OCI-LY3 (cell line): ENCODE measurements at regions not wholly inside any gene's neighbourhood (a gene's known extent, or its start where the extent isn't known, plus 50 kb on each side); places are given as distances from the start of the nearest gene placed in this dataset.

ENCODE experiments used
- H2AFZ ChIP-seq: fragments of 200-600, 300-600 bp; shearing (Covaris generic); 2 replicates; pipeline ENCODE4 v1.6.0; 2014; ENCODE audit warnings: antibody characterized with exemption, low read depth, low read length
- H3K27ac ChIP-seq: fragments of 200-600, 300-600 bp; sonication (generic); 2 replicates; pipeline ENCODE4 v1.5.1; 2014; ENCODE audit warnings: mild to moderate bottlenecking, low read length, moderate library complexity, mixed read lengths
- H3K27me3 ChIP-seq: fragments of 200-600, 300-600 bp; sonication (generic); 2 replicates; pipeline ENCODE4 v1.6.1; 2014; ENCODE audit warnings: low read depth, low read length, mixed read lengths
- H3K36me3 ChIP-seq: fragments of 200-600, 300-600 bp; sonication (generic); replicated peaks from 2 replicates; pipeline ENCODE3; 2014; ENCODE audit warnings: low read depth, low read length, mixed read lengths
- H3K4me1 ChIP-seq: fragments of 300-600, 200-600 bp; sonication (generic); 2 replicates; pipeline ENCODE4 v1.6.1; 2014; ENCODE audit warnings: low read length, mixed read lengths
- H3K4me2 ChIP-seq: fragments of 200-600, 300-600 bp; sonication (generic); 2 replicates; pipeline ENCODE4 v1.6.1; 2014; ENCODE audit warnings: low read length, mixed read lengths
- H3K4me3 ChIP-seq: fragments of 300-600, 200-600 bp; sonication (generic); 2 replicates; pipeline ENCODE4 v1.5.1; 2014; ENCODE audit warnings: antibody characterized with exemption, mild to moderate bottlenecking, low read length, moderate library complexity
- H3K79me2 ChIP-seq: fragments of 300-600, 200-600 bp; shearing (Covaris generic); 2 replicates; pipeline ENCODE4 v1.6.1; 2014; ENCODE audit warnings: mild to moderate bottlenecking, low read length, mixed read lengths
- H3K9ac ChIP-seq: fragments of 300-600, 200-600 bp; shearing (Covaris generic); 2 replicates; pipeline ENCODE4 v1.6.0; 2014; ENCODE audit warnings: mild to moderate bottlenecking, low read length, moderate library complexity
- H3K9me3 ChIP-seq: fragments of 200-600, 300-600 bp; shearing (Covaris generic); 2 replicates; pipeline ENCODE4 v1.6.1; 2014; ENCODE audit warnings: low read length, mixed read lengths; ENCODE audit not compliant: insufficient read depth
- H4K20me1 ChIP-seq: fragments of 200-600, 300-600 bp; sonication (generic); 2 replicates; pipeline ENCODE4 v1.6.1; 2016; ENCODE audit warnings: low read length, mixed read lengths; ENCODE audit not compliant: insufficient read depth
- CTCF ChIP-seq: fragments of 200-600, 300-600 bp; sonication (generic); IDR thresholded peaks from 2 replicates; pipeline ENCODE4 v1.5.1; 2014; ENCODE audit warnings: antibody characterized with exemption, low read length, low read depth
- EZH2phosphoT487 ChIP-seq: fragments of 200-600 bp; shearing (Covaris generic); IDR thresholded peaks from 2 replicates; pipeline ENCODE4 v1.6.1; 2018; ENCODE audit warnings: antibody characterized with exemption, mixed run types, low read depth

- Histone ChIP-seq H4K20me1 (no peaks in the 10 kb centered on the region), H3K27me3 (peaks cover 13% of the 10 kb centered on the region), H3K9ac (no peak overlapping the region), H3K27ac (no peak overlapping the region), H2AFZ (no peak overlapping the region), H3K9me3 (no peaks in the 10 kb centered on the region), H3K36me3 (no peaks in the 10 kb centered on the region), H3K4me3 (no peak overlapping the region), H3K4me2 (no peak overlapping the region), H3K79me2 (no peaks in the 10 kb centered on the region), H3K4me1 (peaks cover 7% of the 10 kb centered on the region)
- TF ChIP-seq CTCF (no peak), EZH2phosphoT487 (no peak)
Observed at GRCh38 chr4:18197467-18197866, 175.9 kb upstream of the LCORL start.

- Histone ChIP-seq H3K27me3 (peaks cover 23% of the 10 kb centered on the region), H3K36me3 (no peaks in the 10 kb centered on the region), H3K79me2 (no peaks in the 10 kb centered on the region), H3K9me3 (no peaks in the 10 kb centered on the region), H3K9ac (no peak overlapping the region), H3K27ac (no peak overlapping the region), H3K4me3 (no peak overlapping the region), H3K4me2 (no peak overlapping the region), H2AFZ (no peak overlapping the region), H3K4me1 (peaks cover 7% of the 10 kb centered on the region), H4K20me1 (no peaks in the 10 kb centered on the region)
- TF ChIP-seq CTCF (no peak), EZH2phosphoT487 (no peak)
Observed at GRCh38 chr4:18194278-18194677, 172.7 kb upstream of the LCORL start.

GRCh38 chr4:18192901-18193300 is 171.3 kb upstream of the LCORL start:
- Histone ChIP-seq H3K9me3 (no peaks in the 10 kb centered on the region), H2AFZ (no peak overlapping the region), H4K20me1 (no peaks in the 10 kb centered on the region), H3K4me1 (peaks cover 7% of the 10 kb centered on the region), H3K4me3 (no peak overlapping the region), H3K36me3 (no peaks in the 10 kb centered on the region), H3K27me3 (peaks cover 23% of the 10 kb centered on the region), H3K9ac (no peak overlapping the region), H3K4me2 (no peak overlapping the region), H3K79me2 (no peaks in the 10 kb centered on the region), H3K27ac (no peak overlapping the region)
- TF ChIP-seq CTCF (no peak), EZH2phosphoT487 (no peak)

- peaks cover 3% of the 10 kb centered on the region; the same call in 1 of the 2 replicates for H3K27me3 ChIP-seq
- no peak overlapping the region for H3K4me2 ChIP-seq
- H3K9me3 ChIP-seq, result no peaks in the 10 kb centered on the region
- TF ChIP-seq CTCF (no peak), EZH2phosphoT487 (no peak)
- no peaks in the 10 kb centered on the region for H4K20me1 ChIP-seq
- no peaks in the 10 kb centered on the region for H3K36me3 ChIP-seq
- H3K4me3 ChIP-seq, result no peak overlapping the region
- no peak overlapping the region for H2AFZ ChIP-seq
- no peaks in the 10 kb centered on the region for H3K79me2 ChIP-seq
- no peak overlapping the region for H3K9ac ChIP-seq
- peaks cover 14% of the 10 kb centered on the region for H3K4me1 ChIP-seq
- no peak overlapping the region for H3K27ac ChIP-seq
Observed at GRCh38 chr4:18185491-18185890, 163.9 kb upstream of the LCORL start.
